Activated CD8-positive, alpha-beta memory T cell treated with anti-CD3 and anti-CD28 coated beads, Interleukin-2, amount 10 ng/mL, durations not matched to agents 7 days and 5 days (primary cell): ENCODE measurements at regions not wholly inside any gene's neighbourhood (a gene's known extent, or its start where the extent isn't known, plus 50 kb on each side); places are given as distances from the start of the nearest gene placed in this dataset.

Experiments
- ATAC-seq: fragments of 150-1000 bp; cut with Tn5 transposase; one replicate; pipeline ENCODE4 v1.10.0; 2021; ENCODE audit warnings: moderate library complexity
- CTCF ChIA-PET: fragments of 350-600 bp; sonication (Branson Sonifier 250); formaldehyde crosslinking; loops from one replicate; lab custom pipeline; 2021; ENCODE audit warnings: antibody characterized with exemption; lab: Charles Lee
- DNase-seq: peaks from one replicate; pipeline ENCODE4 v3.0.0-alpha.2; 2020
- H3K27ac Mint-ChIP-seq: one replicate; pipeline ENCODE4 v1.8.0; 2021; ENCODE audit warnings: mild to moderate bottlenecking, mixed read lengths
- H3K27me3 Mint-ChIP-seq: one replicate; pipeline ENCODE4 v1.8.0; 2021; ENCODE audit warnings: mixed read lengths
- H3K36me3 Mint-ChIP-seq: one replicate; pipeline ENCODE4 v1.8.0; 2021; ENCODE audit warnings: mild to moderate bottlenecking, mixed read lengths
- H3K4me1 Mint-ChIP-seq: one replicate; pipeline ENCODE4 v1.8.0; 2021; ENCODE audit warnings: mixed read lengths
- H3K4me3 Mint-ChIP-seq: one replicate; pipeline ENCODE4 v1.8.0; 2021; ENCODE audit warnings: mild to moderate bottlenecking, moderate library complexity, mixed read lengths
- H3K9me3 Mint-ChIP-seq: one replicate; pipeline ENCODE4 v1.8.0; 2022; ENCODE audit warnings: low read depth, mixed read lengths

DNA sequence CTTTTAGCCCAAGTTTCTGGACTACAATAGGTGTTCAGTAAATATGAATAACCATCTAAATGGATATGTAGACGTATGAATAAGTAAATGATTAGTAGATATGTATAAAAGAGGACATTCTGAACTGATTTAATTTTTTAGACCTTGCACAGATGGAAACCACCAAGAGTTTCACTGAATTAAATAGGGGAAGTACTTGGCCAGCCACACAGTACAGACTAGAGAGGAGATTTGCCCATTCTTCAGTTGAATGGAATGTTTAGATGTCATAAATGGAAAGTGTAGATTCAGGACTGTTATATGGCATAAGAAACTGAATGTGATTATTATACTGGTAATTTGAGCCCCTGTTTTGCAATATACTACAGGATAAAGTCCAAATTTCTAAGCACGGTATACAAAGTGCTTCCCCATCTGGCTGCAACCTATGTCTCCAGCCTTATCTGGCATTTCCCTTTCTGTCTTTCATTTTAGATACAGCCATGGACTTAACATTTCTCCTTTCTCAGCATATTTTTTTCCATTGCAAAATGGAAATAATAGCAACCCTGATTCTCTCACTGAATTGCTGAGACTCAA, 137.8 kb upstream of the HS3ST1 start:
- DNase-seq, result no peak
- CTCF ChIA-PET, result no interaction called here
- no peak overlapping the region for H3K4me3 Mint-ChIP-seq
- no peak overlapping the region for H3K27ac Mint-ChIP-seq
- no peaks in the 10 kb centered on the region for H3K9me3 Mint-ChIP-seq
- H3K36me3 Mint-ChIP-seq, result no peaks in the 10 kb centered on the region
- ATAC-seq, result no peak
- no peaks in the 10 kb centered on the region for H3K4me1 Mint-ChIP-seq
- H3K27me3 Mint-ChIP-seq, result no peaks in the 10 kb centered on the region

DNA sequence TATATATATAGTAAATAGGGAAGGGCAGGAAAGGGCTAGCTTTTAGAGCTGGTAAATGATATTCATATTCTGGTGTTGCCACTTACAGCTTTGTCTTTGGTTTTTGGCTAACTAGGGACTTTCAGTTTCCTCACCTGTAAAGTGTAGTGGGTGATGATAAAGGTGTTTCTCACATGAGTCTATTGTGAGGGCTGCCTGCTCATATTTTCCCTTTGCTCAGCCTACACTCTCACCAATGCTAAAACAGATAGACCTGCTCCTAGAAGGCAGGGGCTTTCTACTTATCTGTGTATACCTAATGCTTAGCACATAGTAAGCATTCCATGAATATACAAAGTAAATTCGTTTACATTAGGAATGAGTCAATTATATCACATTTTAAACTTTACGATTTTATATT, 137.2 kb upstream of the HS3ST1 start:
- CTCF ChIA-PET, result no interaction called here
- Mint-ChIP-seq H3K27me3 (no peaks in the 10 kb centered on the region), H3K4me1 (no peaks in the 10 kb centered on the region), H3K4me3 (no peak overlapping the region), H3K36me3 (no peaks in the 10 kb centered on the region), H3K9me3 (no peaks in the 10 kb centered on the region), H3K27ac (no peak overlapping the region)
- DNase-seq (no peak), ATAC-seq (no peak)

DNA sequence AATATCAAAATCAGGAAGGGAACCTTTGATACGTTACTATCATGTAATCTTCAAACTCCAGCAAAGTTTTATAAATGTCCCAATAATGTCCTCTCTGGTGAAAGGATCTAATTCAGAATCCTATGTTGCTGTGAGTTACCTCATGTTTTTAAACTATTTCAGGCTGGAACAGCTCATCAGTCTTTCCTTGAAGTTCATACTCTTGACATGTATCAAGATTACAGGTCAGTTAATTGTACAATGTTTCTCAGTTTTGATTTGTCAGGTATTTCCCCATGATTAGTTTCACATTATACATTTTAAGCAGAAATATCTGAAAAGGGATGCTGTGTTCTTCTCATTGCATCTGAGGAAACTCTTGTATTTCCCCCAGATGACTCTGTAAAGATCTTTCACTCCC, 136.5 kb upstream of the HS3ST1 start:
- Mint-ChIP-seq H3K27ac (no peak overlapping the region), H3K27me3 (no peaks in the 10 kb centered on the region), H3K4me3 (no peak overlapping the region), H3K9me3 (no peaks in the 10 kb centered on the region), H3K4me1 (no peaks in the 10 kb centered on the region), H3K36me3 (no peaks in the 10 kb centered on the region)
- DNase-seq (no peak), ATAC-seq (no peak)
- CTCF ChIA-PET, result no interaction called here

DNA sequence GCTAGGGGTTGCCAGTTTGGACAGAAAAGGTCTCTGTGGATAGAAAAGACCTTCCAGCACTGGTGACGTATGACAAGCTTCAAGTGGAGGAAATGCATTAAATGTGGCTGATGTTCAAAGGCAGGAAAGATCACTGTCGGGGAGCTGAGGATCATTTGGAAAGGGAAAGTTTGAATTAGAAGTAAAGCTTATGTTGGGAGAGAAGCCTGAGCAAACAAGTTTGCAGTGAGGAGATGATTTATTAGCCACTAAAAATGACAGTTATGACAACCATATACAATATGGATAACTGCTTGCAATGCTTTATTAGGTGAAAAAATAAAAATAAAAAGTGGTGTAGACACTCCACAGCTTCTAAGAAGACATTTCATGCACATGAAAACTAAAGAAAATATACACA, 135.3 kb upstream of the HS3ST1 start:
- H3K4me3 Mint-ChIP-seq, result no peak overlapping the region
- no peak overlapping the region for H3K27ac Mint-ChIP-seq
- ATAC-seq, result no peak
- H3K9me3 Mint-ChIP-seq, result no peaks in the 10 kb centered on the region
- no peaks in the 10 kb centered on the region for H3K4me1 Mint-ChIP-seq
- DNase-seq, result no peak
- H3K27me3 Mint-ChIP-seq, result no peaks in the 10 kb centered on the region
- H3K36me3 Mint-ChIP-seq, result no peaks in the 10 kb centered on the region
- CTCF ChIA-PET, result no interaction called here

DNA sequence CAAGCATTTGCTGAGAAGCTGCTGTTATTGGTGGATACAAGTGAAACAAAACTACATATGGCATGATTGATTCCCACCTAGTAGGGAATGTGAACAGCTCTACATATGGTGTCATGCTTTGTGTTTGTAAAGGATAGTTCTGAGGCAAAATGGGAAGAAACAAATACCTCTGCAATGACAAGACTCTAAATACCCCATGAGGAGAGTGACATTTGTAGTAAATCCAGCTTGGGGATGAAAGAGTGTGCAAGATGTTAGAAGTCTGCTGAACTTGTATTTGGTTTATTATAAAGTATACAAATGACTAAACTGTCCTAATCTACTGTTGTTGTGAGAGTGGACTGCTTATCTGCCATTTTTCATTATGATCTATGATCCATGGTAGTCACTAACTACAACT, 120.8 kb upstream of the HS3ST1 start:
- no peaks in the 10 kb centered on the region for H3K27me3 Mint-ChIP-seq
- CTCF ChIA-PET, result no interaction called here
- DNase-seq, result no peak
- H3K27ac Mint-ChIP-seq, result no peak overlapping the region
- no peaks in the 10 kb centered on the region for H3K9me3 Mint-ChIP-seq
- no peak for ATAC-seq
- H3K36me3 Mint-ChIP-seq, result no peaks in the 10 kb centered on the region
- H3K4me3 Mint-ChIP-seq, result no peak overlapping the region
- no peaks in the 10 kb centered on the region for H3K4me1 Mint-ChIP-seq

DNA sequence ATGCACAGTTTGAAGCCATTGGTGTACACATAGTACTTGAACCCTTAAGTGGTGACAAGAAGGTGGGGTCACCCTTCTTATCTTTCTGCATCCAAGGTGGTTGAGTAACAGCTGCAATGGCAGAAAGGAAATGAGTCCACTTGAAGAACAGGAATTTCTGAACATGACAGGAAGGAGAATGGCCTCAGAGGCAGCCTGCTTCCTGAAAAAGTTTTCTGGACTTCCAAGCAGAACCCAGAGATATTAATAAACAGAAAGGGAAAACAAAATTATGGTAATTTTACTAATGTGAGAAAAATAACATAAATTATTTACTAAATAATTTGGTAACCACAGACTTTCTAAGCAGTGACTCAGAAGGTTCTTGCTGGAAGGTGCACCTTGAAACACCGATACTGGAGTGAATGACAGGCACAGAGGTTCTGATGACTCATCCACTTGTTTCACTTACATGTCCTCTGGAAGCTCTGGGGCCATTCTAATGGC, 119.9 kb upstream of the HS3ST1 start:
- no peak for ATAC-seq
- H3K4me3 Mint-ChIP-seq, result no peak overlapping the region
- no peaks in the 10 kb centered on the region for H3K36me3 Mint-ChIP-seq
- H3K27ac Mint-ChIP-seq, result no peak overlapping the region
- no peaks in the 10 kb centered on the region for H3K9me3 Mint-ChIP-seq
- CTCF ChIA-PET, result no interaction called here
- H3K27me3 Mint-ChIP-seq, result no peaks in the 10 kb centered on the region
- no peaks in the 10 kb centered on the region for H3K4me1 Mint-ChIP-seq
- no peak for DNase-seq

DNA sequence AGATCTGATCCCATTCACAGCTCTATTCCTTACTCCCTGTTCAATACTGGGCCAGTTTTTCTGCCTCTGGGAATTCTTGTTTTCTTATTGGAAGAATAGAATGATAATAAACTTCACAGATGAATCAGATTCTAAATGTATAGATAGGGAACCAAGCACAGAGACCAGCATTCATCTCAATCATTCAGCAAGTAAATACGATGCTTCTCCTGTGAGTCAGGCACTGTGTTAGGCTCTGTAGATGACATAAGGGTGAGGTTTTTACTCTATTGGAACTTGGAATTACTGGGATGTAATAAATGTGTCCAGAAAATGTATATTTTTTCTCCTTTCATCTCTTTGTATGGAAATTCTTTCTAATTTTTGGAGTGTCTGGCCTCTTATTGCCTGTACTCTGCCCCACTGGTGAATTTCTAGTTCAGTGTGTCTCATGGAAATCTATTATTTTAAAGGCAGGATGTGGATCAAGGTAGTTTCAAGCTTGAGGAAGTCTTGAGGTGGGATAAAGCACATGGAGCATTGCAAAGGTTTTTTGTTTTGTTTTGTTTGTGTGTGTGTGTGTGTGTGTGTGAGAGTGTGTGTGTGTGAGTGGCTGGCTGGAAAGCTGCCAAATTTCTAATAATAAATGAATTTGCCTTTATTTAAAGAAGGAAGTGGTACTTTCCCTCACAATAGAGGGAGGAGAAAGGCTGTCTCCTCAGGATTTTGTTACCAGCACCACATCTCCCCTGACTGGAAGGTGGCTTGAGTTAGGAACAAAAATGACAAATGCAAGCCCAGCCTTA, 117.9 kb upstream of the HS3ST1 start:
- CTCF ChIA-PET, result no interaction called here
- no peaks in the 10 kb centered on the region for H3K4me1 Mint-ChIP-seq
- no peaks in the 10 kb centered on the region for H3K36me3 Mint-ChIP-seq
- no peaks in the 10 kb centered on the region for H3K27me3 Mint-ChIP-seq
- DNase-seq, result no peak
- ATAC-seq, result no peak
- no peaks in the 10 kb centered on the region for H3K9me3 Mint-ChIP-seq
- no peak overlapping the region for H3K27ac Mint-ChIP-seq
- H3K4me3 Mint-ChIP-seq, result no peak overlapping the region

DNA sequence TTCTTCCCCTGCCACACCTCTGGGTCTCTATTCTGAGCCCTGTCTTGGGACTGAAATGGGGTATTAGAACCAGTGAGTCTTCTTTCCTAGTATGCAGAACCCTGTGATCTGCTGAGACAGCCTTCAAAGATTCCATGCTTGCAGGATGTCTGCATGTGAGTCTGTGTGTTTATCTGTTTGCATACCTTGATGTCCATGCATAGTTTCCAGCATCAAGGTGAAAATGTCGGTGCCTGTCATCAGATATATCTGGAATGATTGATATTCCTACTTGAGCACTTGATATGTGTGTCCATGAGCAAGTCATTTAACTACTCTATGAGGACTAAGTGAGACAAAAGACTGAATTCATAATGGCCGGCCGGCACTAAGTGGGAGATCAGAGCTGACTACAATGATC, 117.0 kb upstream of the HS3ST1 start:
- H3K27ac Mint-ChIP-seq, result no peak overlapping the region
- no peaks in the 10 kb centered on the region for H3K27me3 Mint-ChIP-seq
- CTCF ChIA-PET, result no interaction called here
- DNase-seq (no peak), ATAC-seq (no peak)
- H3K9me3 Mint-ChIP-seq, result no peaks in the 10 kb centered on the region
- H3K4me3 Mint-ChIP-seq, result no peak overlapping the region
- no peaks in the 10 kb centered on the region for H3K36me3 Mint-ChIP-seq
- H3K4me1 Mint-ChIP-seq, result no peaks in the 10 kb centered on the region

DNA sequence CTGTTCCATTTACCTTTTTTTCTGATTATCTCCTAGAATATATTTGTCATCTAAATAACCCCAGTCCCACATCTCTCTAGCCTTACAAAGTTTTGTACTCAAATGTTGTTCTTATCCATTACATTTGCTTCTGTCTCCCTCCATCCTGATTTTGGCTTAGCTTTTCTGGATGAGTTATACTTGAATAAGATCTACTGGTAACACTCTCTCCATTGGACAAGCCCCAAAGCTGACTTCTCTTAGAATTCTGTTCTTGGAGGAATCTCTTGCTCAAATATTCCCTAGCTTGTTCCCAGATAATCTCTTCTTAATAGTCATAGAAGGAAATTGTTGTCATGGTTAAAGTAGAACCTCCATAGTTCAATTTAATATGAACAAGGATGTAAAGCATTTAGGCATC, 115.5 kb upstream of the HS3ST1 start:
- no peak for ATAC-seq
- Mint-ChIP-seq H3K27me3 (no peaks in the 10 kb centered on the region), H3K4me1 (no peaks in the 10 kb centered on the region), H3K4me3 (no peak overlapping the region), H3K27ac (no peak overlapping the region), H3K9me3 (no peaks in the 10 kb centered on the region), H3K36me3 (no peaks in the 10 kb centered on the region)
- CTCF ChIA-PET, result no interaction called here
- no peak for DNase-seq

DNA sequence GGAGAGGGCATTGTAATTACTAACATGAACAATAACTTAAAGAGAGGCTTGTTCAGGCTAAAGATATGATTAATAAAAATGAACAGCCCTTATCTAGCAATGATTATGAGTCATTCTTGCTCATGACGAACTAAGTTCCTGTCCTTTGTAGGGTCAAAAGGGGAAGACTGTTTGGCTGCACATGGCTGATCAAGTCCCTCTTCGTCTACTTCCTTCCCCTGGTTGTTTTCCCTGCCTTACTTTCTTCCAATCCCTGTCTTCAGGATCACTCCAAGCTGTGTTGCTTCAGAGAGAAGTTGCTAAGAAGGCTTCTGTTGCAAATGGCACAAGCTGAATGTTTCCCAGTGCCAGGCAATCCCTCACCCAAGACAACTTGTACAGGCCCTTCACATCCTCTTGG, 115.0 kb upstream of the HS3ST1 start:
- no peaks in the 10 kb centered on the region for H3K4me1 Mint-ChIP-seq
- no peaks in the 10 kb centered on the region for H3K27me3 Mint-ChIP-seq
- CTCF ChIA-PET, result no interaction called here
- no peaks in the 10 kb centered on the region for H3K36me3 Mint-ChIP-seq
- H3K4me3 Mint-ChIP-seq, result no peak overlapping the region
- no peaks in the 10 kb centered on the region for H3K9me3 Mint-ChIP-seq
- no peak overlapping the region for H3K27ac Mint-ChIP-seq
- ATAC-seq (no peak), DNase-seq (no peak)

DNA sequence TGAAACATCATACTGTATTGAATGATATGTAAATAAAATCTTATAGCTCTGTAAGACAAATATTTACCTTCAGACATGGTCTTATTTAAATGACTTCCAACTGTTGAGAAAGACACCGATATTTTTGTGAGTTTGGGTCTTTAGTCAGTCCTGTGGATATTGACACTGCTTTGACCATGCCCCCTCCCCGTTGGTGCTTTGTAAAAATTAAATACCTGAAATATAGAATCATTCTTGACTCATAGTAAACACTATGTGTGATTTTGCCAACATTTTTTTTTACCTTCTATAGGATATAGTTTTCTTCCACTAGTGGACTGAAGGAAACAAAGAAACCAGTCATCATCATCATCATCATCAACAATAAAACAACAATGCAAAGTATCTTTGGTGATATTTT, 114.3 kb upstream of the HS3ST1 start:
- Mint-ChIP-seq H3K9me3 (no peaks in the 10 kb centered on the region), H3K4me3 (no peak overlapping the region), H3K4me1 (no peaks in the 10 kb centered on the region), H3K27ac (no peak overlapping the region), H3K36me3 (no peaks in the 10 kb centered on the region), H3K27me3 (no peaks in the 10 kb centered on the region)
- CTCF ChIA-PET, result no interaction called here
- ATAC-seq, result no peak
- no peak for DNase-seq

DNA sequence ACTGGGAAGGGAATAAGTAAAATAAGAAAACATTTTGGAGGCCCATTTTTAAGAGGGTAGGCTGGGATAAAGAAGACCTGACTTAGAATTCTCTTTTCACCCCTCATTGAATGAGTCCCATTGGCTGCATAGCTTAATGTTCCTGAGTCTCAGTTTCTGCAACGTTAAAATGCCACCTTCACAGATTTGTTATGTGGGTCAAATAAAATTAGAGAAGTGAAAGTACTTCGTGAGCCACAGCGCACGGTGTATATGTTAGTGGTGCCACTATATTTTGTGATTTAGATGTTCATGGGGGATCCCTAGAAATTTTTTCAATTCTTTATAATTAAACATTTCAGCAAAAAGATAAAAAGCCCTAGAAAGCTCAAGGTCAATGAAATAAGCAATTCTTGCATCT, 109.2 kb upstream of the HS3ST1 start:
- Mint-ChIP-seq H3K27ac (no peak overlapping the region), H3K9me3 (no peaks in the 10 kb centered on the region), H3K4me3 (no peak overlapping the region), H3K27me3 (no peaks in the 10 kb centered on the region), H3K4me1 (no peaks in the 10 kb centered on the region), H3K36me3 (no peaks in the 10 kb centered on the region)
- ATAC-seq, result no peak
- no peak for DNase-seq
- CTCF ChIA-PET, result no interaction called here

DNA sequence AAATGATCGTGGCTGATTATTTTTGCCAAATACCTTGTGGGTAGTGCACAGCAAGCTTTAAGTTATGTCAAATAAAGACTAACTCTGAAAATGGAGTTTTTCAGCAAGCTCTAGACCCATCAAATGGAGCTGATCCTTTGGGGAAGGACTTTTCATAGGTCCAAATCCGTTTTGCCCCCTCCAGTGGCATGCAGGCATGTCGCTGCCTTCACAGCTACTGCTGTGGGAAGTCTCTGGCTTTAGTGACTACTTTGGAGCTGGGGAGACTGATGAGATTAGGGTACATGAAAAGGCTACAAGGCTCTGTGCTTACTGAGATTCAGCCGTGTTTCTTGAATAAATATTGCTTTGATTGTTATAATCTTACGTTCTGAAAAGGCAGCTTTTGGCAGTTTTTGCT, 106.6 kb upstream of the HS3ST1 start:
- H3K4me3 Mint-ChIP-seq, result no peak overlapping the region
- H3K27me3 Mint-ChIP-seq, result no peaks in the 10 kb centered on the region
- ATAC-seq, result no peak
- no peak overlapping the region for H3K27ac Mint-ChIP-seq
- DNase-seq, result no peak
- CTCF ChIA-PET, result no interaction called here
- H3K36me3 Mint-ChIP-seq, result no peaks in the 10 kb centered on the region
- no peaks in the 10 kb centered on the region for H3K4me1 Mint-ChIP-seq
- no peaks in the 10 kb centered on the region for H3K9me3 Mint-ChIP-seq

DNA sequence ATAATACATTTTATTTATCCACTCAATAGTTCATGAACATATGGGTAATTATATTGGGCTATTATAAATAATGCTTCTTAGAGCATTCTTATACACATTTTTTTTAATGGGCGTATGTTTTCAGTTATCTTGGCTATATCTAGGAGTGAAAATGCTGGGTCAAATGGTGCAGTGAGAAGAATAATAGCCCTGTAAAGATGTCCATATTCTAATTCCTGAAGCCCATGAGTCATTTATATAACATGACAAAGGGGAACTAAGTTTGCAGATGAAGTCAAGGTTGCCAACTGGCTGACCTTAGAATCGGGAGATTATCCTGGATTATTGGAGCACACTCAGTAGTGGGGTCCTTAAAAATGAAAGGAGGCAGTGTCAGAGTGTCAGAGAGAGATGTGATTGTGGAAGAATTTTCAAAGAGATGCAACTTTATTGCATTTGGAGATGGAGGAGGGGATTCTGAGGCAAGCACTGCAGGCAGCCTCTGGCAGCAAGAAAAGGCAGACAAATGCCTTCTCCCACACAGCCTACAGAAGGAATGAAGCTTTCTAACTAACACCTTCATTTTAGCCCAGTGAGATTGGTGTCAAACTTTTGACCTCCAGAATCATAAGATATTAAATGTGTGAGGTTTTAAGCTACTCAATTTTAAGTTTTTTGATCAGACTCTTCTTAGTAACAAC, 106.1 kb upstream of the HS3ST1 start:
- Mint-ChIP-seq H3K4me1 (no peaks in the 10 kb centered on the region), H3K27ac (no peak overlapping the region), H3K36me3 (no peaks in the 10 kb centered on the region), H3K9me3 (no peaks in the 10 kb centered on the region), H3K4me3 (no peak overlapping the region), H3K27me3 (no peaks in the 10 kb centered on the region)
- no peak for ATAC-seq
- CTCF ChIA-PET, result no interaction called here
- no peak for DNase-seq
